ENCODE measurements at regions not wholly inside any gene's neighbourhood (a gene's known extent, or its start where the extent isn't known, plus 50 kb on each side); places are given as distances from the start of the nearest gene placed in this dataset.

DNA sequence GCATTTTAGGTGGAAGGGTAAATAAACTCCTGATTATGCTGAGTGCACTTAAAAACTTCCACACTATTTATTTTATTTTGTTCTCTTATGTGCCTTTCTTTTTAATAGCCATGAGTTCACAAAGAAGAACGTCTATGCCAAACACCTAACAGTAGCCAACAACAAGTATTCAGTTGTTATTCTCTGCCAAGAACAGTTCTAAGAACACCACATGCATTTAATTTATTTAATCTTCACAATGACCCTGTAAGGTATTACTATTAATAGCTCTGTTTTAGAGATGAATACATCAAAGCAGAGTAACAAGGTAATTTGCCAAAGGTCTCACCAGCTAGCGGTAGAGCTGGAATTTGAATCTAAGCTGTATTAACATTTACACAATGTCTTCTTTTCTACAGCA, 240.1 kb downstream of the ALG10B start:
- DNase-seq (ENCODE audit: low read depth), result no peak

DNA sequence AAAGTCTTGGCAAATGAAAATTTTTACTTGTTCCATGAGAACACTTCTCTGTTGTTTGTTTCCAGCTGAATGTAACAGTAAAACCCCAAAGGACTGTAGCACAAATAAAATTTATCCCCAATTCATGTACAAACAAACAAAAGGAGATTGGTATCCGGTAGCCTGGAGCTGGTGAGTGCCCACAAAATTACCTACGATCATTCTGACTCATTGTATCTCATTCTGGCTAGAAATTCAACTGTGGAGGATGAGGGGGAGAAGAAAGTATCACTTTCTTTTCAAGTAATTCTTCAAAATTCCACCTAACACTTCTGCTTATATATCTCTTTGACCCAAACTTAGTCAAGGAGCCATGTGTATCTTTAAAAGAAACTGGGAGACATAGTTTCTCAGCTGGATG, 268.5 kb downstream of the ALG10B start:
- DNase-seq (ENCODE audit: low read depth), result no peak

DNA sequence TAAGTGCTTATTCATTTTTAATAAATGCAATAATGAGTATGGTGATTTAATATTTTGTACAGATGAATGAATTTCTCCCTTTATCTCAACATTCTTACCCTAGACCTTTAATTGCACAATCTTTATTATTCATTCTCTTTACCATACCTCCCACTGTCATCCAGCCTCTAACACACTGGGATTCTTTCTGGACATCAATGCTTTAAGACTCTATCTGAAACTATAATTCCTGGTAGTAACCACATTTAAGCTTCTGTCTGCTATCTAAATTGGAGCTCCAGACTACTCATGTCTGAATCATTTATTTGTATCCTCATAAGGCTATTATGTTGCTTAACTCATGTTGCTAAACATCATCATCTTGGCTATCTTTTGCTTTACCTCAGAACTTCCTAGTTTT, 270.2 kb downstream of the ALG10B start:
- peak; percentile 28 for DNase-seq (ENCODE audit: low read depth)

DNA sequence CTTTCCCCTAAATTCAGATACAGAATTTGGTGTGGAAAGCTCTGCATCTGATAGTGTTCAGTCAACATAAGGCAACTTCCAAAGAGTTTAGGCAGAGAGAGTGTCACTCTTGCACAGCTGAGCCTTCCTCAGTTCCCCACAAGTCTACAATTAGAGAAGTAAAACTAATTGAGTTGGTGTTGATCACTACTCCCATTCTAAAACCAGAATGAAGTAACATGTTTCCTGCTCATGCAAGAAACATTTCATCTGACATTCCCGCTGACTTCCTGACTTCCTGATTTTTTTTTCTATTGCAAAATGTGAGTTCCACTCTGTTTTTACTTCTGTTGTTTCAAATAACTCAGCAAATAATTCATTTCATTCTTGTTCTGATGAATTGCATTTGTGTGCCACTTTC, 271.0 kb downstream of the ALG10B start:
- no peak for DNase-seq (ENCODE audit: low read depth)

DNA sequence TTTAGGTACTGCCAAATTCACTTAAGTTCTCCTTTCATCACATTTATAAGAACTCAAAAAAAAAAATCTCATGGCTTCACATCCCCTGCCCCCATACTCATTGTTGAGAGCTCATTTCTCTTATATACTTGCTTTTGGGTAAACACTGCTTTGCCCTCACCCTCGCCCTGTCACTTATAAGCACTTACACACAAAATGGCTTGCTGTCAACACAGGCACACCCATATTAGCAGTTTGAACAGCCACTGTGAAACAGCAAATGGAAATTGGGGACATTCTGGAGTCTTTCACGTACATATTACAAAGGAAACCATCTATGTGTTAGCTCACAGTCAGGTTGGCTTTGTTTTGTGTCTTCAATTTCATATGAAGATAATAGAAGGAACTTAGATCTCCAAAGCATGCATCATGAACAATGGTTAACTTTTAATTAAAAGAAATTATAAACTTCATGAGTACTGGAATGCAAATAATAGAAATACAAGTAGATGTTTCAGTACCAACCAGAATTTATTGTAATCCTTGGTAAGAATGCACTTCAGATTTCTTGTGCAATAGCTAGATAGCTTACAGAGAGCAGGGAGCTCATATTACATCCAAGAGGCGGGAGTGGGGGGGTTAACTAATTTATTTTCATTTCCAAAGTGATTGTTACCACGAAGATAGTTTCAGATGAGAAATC, 272.2 kb downstream of the ALG10B start:
- DNase-seq (ENCODE audit: low read depth), result peak; percentile 5

- DNase-seq (ENCODE audit: low read depth), result no peak
These were observed 272.7 kb downstream of the ALG10B start for GRCh38 chr12:38589306-38589632.

- DNase-seq (ENCODE audit: low read depth), result no peak
These were observed 285.4 kb downstream of the ALG10B start for GRCh38 chr12:38601949-38602348.
